CD4-positive, alpha-beta T cell treated with Interleukin-2 at 100 ng/mL for 4 hours (primary cell): ENCODE measurements at regions not wholly inside any gene's neighbourhood (a gene's known extent, or its start where the extent isn't known, plus 50 kb on each side); places are given as distances from the start of the nearest gene placed in this dataset.
"Not testable (repeated sequence)": the region's sequence is repeated elsewhere in the genome, so short reads cannot be mapped to it uniquely, and the experiment has no call there.

Source experiments
- DNase-seq: peaks from one replicate; pipeline ENCODE4 v3.0.0-alpha.2; 2020; ENCODE audit warnings: low spot score

GRCh38 chr12:25424211-25424731, 128.8 kb downstream of the LMNTD1 start:
- no peak for DNase-seq

GRCh38 chr12:25423355-25424050, 129.6 kb downstream of the LMNTD1 start:
- no peak for DNase-seq

GRCh38 chr12:25422241-25422640, 130.8 kb downstream of the LMNTD1 start:
- DNase-seq: no peak

DNA sequence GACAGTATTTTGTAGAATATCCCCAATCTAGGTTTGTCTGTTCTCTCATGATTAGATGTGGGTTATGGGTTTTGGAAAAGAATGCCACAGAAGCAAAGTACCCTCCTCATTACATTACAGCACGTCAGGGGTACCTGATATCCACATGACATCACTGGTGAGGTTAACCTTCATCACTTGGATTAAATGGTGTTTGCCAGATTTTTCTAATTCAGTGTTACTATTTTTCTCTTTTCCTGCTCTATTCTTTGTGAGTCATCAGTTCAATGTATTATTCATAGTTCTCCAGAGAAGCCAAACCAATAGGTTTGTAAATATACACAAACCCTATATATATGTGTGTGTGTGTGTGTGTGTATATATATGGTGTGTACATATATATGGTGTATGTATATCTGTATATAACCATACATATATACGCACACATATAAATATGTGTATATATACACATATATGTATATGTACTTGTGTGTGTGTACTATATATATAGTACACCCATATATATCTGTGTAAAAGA, 131.4 kb downstream of the LMNTD1 start:
- DNase-seq: no peak

GRCh38 chr12:25420116-25420515, 133.0 kb downstream of the LMNTD1 start:
- no peak for DNase-seq

- no peak for DNase-seq
Observed at GRCh38 chr12:25419595-25419994, 133.5 kb downstream of the LMNTD1 start.

DNA sequence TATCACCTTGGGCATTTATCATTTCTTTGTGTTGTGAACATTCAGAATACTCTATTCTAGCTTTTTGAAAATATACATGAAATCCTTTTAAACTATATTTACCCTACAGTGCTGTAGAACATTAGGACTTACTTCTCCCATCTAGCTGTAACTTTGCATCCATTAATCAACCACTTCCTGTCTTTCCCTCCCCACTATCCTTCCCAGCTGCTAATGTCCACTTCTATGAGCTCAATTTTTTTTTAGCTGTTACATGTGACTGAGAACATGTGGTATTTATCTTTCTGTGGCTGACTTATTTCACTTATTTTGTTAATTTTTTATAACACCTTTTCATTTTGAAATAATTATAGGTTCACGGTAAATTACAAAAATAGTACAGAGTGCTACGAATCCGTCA, 136.0 kb downstream of the LMNTD1 start:
- DNase-seq: no peak

DNA sequence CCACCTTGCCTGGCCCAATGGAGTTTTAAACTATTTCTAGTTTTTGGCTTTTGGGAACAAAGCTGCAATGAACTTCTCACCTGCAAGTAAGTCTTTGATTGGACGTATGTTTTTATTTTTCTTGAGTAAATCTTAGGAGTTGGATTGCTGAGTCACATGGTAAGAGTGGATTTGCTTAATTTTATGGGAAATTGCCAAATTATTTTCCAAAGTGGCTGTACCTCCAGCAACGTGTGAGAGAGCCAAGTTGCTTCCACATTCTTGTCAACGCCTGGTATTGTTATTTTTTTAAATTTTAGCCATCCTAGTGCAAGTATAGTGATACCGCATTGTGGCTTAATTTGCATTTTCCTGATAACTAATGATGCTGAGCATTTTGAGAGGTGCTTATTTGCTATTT, 136.6 kb downstream of the LMNTD1 start:
- no peak for DNase-seq

GRCh38 chr12:25415004-25415403, 138.1 kb downstream of the LMNTD1 start:
- DNase-seq: no peak

DNA sequence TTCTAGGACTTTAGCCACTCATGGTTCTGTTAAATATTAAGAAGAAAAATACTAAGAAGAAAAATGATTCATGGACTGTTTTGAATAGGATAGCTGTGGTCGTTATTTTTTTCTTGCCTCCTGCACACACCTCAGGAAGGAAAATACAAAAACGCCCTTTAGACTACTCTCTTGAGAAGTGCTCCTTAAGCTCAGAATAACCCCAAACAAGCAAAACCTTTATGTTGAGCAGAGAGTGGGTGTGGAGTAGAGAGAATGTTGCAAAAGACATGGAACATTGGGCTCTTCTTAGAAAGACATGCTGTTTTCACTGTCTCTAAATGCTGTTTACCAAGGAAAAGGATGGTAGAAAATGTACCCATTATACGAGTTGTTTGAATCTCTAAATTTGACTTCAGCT, 140.3 kb downstream of the LMNTD1 start:
- no peak for DNase-seq

- no peak for DNase-seq
Observed at GRCh38 chr12:25404955-25405354, 148.1 kb downstream of the LMNTD1 start.

GRCh38 chr12:25401547-25402345, 151.0 kb upstream of the KRAS start:
- DNase-seq: no peak

GRCh38 chr12:25397001-25397400, 146.3 kb upstream of the KRAS start:
- no peak for DNase-seq

DNA sequence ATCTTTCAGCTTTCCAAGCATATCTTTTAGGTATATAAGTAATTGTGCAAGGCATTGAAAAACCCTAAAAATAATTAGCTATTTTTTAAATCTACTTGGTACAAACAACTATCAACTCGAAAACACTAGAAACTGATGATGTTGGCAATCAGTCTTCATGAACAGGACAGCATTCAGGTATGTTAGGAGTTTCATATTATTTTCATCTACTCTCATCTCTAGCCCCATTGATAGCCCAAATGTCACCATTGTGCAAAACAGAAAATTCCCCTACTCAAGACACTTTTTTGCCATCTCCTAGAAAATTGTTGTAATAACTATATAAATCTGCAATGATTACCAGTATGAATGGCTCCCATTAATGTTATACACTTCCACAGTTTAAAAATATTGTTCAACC, 144.5 kb upstream of the KRAS start:
- DNase-seq: no peak

GRCh38 chr12:25394775-25395174, 144.0 kb upstream of the KRAS start:
- DNase-seq: not testable (repeated sequence)

DNA sequence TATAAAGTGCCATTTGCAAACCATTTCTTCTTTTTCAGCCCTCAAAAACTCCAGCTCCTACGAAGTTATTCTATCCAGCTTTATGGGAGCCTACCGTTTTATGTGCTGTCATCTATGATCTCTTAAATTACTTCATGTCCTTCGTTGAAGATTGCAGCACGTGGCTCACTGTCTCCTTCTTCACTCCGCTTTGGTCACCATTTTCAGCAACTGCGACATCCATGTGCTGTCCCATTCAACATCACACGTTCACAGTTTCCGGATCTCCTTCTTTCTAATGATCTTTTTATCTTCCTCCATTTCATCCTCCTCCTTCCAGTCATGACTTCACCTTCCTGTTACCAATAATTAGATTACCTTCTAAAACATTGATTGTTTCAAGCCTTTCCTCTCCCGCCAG, 143.3 kb upstream of the KRAS start:
- no peak for DNase-seq

GRCh38 chr12:25391346-25391745, 140.6 kb upstream of the KRAS start:
- DNase-seq: not testable (repeated sequence)

DNA sequence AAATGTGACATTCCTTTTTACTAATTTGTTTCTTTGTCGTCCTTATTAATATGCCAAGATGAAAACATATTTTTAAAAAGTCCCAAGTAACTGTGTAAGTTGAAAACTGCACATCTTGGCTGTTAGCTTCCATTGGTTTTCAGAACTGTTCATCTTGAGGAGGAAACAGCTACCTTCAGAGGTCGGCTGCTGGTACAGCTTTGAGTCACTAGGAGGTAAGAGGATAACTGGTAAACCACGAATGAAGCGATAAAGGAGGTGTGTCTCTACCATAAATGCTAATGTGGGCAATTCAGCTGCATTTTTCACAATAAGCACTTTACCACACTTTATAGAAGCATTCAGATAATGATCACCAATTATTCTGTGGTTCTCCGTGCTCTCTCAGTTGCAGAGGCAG, 137.5 kb upstream of the KRAS start:
- peak; percentile 64 for DNase-seq

DNA sequence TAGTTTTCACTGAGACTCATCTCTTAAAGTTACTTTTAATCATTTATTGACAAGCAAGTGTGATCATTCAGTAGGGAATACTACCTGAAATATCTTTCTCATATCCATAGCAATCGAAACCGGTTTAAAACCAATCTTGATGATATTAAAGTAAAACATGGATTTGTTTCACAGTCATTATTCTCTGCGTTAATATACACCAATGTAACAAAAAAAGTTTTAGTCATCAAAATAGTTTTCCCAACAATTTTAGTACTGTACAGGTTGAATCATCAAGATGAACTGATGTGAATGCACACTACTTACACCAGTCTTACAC, 137.0 kb upstream of the KRAS start:
- no peak for DNase-seq

- DNase-seq: peak; percentile 92
Observed at GRCh38 chr12:25386831-25387731, 136.4 kb upstream of the KRAS start.

DNA sequence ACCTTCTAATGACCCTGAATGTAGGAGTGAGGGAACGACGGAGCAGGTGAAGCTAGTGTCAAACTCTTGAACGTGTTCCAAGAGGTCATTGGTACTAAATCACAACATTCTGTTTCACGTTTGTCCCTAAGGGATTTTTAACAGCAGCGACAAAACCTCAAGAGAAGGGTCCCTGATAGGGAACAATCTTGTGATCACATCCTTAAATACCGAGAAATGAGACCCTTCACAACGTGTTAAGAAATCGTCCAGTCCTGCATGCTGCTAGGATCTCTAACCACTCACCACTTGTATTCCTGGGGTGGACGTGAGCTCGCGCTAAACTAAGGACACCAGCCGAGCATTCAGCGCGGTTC, 134.1 kb upstream of the KRAS start:
- DNase-seq: no peak
